Activated CD4-positive, CD25-positive, alpha-beta regulatory T cell (primary cell): ENCODE measurements at regions not wholly inside any gene's neighbourhood (a gene's known extent, or its start where the extent isn't known, plus 50 kb on each side); places are given as distances from the start of the nearest gene placed in this dataset.

Experiments
- DNase-seq, 4 experiments: peaks; one replicate each; lab custom pipeline; 2025; lab: John Stamatoyannopoulos, UW

DNA sequence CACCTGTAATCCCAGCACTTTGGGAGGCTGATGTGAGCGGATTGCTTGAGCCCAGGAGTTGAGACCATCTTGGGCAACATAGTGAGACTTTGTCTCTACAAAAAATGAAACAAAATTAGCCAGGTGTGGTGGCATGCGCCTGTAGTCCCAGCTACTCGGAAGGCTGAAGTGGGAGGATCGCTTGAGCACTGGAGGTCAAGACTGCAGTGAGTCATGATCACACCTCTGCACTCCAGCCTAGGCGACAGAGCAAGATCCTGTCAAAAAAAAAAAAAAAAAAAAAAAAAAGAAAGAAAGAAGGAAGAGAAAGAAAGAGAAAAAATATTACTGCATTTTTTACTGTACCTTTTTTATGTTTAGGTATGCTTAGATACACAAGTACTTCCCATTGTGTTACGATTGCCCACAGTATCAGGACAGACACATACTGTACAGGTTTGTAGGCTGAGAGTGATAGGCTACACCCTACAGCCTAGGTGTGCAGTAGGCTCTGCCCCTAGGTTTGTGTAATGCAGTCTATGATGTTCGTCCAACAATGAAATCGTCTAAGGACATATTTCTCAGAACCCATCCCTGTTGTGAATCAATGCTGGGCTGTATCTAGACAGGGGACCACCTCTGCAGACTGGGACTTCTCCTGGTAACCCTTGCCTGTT, 160.4 kb upstream of the PWP1 start:
- DNase-seq, result no peak

DNA sequence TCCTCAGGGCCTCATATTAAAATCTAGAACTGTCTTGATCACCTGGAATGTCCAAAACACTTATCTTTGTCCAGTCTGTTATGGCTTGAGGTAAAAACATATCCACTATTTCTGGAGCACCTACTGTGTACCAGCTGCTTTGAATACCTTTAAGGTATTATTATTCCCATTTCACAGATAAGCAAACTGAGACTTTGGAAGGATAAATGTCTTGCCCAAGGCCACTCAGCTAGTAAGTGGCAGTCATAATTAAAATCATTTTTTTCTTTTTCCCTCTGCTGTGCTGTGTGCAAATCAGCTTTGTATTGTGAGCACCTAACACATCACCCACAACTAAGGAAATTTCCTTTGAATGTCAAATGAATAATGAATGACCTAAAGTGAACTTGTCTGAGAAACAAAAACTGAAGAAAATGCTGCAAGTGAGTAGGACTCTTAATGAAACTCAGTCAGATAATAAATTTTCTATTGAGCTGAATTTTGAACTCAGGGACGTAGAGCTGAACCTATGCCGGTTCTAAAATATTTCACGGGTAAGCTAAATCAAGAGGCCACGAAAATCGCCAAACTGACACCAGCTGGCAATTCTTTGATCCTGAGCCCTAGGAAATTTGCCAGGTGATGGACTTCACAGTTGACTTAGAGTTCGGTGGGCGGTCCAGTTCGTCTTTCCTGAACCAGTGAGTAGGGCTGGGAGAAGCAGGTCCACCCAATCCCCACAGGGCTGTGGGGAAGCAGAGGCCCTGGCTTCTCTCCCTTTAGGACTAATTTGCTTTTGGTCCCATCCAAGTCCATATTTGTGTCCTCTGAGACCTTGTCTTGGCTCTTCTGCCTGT, 159.7 kb upstream of the PWP1 start:
- no peak for DNase-seq

DNA sequence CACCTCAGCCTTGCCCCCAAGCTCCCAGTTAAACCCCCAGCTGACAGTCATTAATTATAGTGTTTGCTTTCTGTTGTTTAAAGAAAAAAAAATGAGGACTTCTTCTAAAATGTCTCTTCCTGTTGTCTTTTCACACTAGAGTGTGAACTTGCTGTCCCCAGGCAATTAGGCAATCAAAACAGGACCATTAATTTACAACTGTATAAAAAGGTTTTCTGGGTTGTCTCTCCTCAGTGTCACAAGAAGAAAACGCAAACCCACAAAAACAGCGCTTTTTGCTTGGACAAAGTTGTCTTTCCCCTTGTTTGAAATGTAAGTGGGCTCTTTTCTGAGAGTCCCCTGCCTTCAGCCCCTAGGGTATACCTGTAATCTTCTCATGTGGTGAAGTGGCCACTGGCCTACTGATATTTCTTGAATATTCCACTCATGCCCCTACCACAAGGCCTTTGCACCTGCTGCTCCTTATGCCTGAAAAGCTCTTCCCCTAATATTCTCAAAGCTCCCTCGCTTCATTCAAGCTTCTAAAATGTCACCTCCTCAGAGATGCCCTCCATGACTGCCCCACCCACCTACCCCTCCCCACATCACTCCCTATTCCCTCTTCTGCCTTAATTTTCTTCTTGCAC, 158.9 kb upstream of the PWP1 start:
- no peak for DNase-seq

DNA sequence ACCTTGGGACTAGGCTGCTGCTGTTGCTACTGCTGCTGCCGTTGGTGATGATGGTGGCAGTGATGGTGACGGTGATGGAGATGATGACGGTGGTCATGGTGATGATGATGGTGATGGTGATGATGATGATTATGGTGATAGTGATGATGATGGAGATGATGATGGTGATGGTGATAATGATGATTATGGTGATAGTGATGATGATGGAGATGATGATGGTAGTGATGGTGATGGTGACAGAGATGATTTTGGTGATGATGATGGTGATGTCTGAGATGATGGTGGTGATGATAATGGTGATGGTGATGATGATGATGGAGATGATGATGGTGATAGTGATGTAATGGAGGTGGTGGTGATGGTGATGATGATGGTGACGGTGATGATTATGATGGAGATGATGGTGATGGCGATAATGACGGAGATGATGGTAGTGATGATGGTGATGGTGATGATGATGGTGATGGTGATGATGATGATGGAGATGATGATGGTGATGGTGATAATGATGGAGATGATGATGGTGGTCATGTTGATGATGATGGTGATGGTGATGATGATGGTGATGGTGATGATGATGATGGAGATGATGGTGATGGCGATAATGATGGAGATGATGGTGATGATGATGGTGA, 156.8 kb upstream of the PWP1 start:
- DNase-seq, result no peak

DNA sequence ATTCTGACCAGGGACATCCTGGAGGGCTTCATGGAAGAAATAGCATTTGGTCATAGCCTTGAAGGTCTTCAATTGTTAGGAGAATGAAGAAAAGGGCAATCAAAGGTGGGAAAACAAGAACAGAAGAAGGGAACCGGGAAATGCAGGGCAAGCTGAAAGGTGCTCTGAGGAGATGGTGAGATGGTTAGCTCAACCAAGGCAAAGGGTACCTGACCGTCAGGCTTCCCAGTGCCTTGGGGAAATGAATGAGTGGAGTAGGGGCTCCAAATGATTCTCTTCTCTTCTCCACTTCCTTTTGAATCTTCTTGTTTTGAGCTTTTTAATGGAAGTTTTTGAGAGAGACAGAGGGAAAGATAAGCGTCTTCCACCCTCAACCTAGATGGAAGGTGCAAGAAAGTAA, 155.6 kb upstream of the PWP1 start:
- no peak for DNase-seq

DNA sequence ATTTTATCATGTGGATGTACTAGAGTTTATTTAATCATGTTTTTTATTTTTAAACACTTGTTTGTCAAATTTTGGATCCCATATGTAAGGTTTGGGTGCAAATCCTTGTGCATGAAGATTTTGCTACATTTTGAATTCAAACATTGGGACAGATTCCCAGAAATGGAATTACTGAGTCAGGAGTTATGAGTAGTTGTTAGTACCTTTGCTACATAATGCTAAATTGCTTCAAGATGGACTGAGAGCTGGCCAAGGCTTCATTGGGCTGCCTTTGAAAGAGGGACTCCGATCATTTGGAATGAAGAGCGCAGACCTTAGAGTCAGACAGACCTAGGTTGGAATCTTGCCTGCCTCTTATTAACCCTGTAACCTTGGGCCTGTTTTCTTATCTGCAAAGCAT, 154.9 kb upstream of the PWP1 start:
- DNase-seq, result no peak

DNA sequence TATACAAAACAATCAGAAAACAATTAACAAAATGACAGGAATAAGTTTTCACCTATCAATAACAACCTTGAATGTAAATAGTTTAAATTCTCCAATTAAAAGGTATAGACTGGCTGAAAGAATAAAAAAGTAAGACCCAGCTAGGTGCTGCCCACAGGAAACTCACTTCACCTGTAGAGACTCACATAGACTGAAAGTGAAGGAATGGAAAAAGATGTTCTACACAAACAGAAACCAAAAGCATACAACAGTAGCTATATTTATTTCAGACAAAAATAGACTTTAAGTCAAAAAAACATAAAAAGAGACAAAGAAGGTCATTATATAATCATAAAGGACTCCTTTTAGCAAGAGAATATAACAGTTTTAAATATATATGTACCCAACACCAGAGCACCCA, 152.4 kb upstream of the PWP1 start:
- DNase-seq, result no peak

DNA sequence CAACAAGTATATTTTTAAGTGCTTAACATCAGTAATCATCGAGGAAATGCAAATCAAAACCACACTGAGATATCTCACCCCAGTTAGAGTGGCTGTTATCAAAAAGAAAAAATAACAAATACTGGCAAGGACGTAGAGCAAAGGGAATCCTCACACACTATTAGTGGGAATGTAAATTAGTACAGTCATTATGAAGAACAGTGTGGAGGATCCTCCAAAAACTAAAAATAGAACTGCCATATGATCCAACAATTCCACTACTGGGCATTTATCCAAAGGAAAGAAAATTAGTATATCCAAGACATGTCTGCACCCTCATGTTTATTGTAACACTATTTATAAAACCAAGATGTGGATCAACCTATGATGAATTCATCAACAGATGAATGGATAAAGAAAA, 149.0 kb upstream of the PWP1 start:
- no peak for DNase-seq

DNA sequence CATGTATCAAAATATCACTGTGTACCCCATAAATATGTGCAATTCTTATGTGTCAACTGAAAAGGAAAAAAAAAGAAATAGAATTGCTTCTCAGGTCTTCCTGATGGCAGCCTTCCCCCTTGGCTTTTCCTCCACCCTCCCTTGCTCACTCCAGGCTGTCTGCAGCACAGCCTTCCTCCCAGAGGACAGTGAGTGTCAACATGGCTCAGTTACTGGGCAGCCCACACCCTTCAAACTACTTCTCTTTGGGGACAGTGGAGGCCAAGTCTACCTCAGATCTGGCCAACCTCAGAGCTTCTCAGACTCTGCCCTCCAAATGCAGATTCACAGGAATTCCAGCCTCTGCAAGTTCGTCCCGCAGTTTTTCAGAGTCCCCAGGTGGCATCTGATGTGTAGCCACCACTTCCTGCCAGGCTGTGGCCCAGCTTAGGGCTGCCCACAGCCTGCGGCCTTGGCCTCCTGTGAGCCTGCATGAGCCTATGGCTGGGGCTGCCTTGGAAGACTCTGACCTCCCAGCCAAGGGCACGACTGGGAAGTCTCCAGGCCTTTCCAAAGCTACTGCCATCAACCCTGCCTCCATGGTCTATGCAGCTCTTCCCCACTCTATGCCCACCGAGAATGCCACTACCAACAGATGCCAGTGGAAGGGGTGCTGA, 148.0 kb upstream of the PWP1 start:
- no peak for DNase-seq

DNA sequence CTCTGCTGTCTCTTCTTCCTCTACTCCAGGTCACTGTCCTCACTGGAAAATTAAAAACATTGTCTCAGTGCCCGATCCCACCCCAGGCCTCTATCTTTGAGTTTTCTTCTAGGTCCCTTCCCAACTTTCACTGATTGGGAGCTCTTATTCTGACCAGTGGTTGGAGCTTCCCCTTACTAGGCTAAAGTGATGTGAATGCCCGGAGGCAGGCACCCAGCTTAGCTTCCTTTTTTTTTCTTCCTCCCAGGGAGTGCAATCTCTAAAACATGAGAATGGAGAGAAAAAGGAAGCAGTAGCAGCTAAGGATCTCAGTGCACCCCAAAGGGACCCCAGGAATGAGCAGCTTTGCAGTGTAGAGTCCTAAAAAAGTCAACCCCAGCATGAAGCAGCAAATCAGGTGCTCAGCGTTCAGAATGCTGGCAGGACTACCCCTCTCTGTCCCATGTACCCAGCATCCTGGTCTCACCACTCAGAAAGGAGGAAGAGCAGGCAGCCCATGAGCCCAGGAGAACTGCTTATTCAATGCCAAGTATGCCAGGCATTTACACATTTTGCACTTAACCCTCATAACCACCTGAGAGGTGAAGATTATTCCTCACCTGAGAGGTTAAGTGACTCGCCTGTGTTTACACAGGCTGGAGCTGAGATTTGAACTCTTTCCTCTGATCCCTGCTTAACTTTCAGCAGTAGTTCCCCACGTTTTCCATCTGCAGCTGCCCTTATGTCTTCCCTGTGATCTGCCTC, 146.2 kb upstream of the PWP1 start:
- DNase-seq, result no peak

DNA sequence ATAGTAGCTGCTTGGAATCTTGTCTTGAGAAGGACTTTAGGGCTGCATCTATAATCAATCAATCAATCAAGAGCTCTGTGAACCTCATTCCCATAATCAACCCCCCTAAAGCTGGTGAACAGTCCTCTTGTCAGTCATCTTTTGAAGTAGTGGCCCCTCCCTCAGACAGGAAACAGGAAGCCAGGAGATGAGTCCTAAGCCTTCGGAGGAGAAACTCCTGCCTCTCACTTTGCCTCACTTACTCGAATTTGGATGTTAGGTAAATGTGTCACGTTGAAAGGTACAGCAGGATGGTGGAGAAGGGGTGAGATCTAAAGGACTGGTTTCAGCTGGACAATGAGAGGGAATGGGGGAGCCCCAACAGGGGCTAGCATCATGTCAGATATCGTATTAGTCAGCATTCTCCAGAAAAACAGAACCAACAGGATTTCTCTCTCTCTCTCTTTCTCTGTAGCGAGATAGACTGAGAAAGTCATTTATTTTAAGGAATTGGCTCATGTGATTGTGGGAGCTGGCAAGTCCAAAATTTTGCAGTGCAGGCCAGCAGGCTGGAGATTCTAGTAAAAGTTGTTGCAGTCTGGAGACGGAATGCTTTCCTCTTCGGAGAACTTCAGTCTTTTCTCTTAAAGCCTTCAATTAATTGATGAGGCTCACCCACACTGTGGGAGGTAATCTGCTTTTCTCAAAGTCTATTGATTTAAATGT, 144.4 kb upstream of the PWP1 start:
- DNase-seq, result no peak

DNA sequence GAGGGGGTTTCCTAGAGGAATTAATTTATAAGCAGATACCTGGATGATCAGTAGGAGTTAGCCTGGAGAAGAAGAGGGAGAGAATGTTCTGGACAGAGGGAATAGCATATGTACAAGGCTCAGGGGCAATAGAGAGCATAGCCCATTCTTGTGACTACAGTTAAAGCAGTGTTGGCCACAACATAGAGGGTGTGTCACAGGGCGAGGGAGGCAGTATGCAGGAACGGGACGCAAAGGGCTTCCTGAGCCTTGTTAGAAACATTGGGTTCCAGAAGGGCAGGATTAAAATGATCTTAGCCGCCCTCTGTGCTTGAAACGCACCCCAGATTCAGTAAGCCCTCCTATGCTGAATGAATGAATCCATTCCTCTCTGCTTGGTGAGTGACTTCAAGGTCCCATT, 142.2 kb upstream of the PWP1 start:
- DNase-seq, result no peak

DNA sequence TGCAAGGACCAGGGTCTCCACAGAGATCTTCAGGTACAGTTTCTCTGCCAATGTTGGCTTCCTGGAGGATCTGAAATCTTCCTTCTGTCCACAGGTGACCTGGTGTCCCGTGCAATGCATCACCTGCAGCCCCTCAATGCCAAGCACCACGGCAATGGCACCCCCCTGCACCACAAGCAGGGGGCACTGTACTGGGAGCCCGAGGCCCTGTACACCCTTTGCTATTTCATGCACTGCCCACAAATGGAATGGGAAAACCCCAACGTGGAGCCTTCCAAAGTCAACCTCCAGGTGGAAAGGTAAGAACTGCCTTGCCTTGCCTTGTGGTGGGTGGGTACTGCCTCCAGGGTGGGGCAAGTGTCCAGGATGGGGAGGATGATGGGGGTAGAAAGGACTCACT, 141.8 kb upstream of the PWP1 start:
- no peak for DNase-seq

DNA sequence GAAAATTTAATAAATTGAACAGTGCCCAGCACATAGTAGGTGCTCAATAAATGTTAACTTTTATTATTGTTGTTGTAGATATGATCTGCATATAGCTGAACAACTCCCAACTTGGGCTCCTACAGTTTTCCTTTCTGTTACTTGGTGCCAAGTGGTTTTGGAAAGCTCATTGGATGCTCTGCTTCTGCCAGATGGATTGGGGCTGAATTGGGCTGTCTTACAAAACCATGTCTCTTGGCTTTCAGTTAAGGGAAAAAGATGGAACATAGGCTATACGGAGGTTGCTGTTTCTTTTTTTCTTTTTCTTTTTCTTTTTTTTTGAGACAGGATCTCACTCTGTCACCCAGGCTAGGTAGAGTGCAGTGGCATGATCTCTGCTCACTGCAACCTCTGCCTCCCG, 140.7 kb upstream of the PWP1 start:
- DNase-seq, result no peak

DNA sequence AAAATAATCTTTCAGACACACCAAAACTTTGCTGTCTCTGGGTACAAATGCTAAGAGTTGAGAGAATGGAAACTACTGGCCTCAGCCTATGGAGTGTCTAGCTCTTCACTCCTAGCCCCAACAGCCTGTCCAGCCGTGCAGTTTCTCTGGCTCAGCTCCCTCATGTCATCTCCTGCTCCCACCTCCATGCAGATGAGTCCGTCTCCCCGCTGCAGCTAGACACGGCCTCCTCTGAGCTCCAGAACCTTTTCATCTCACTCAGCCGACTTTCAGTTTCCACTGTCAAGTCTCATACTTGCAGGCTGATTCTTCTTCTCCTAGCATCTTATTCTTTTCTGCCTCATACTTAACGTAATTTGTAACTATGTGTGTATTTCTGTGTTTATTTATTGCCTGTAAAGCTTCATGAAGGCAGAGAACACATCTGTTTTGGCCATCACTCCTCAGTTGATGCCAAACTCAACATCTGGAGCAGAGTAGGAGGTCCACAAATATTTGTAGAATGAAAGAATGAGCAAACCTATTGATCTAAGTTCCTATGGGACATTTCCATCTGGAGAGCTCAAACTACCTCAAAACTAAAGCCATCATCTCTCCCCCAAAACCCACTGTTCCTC, 139.8 kb upstream of the PWP1 start:
- DNase-seq, result no peak

DNA sequence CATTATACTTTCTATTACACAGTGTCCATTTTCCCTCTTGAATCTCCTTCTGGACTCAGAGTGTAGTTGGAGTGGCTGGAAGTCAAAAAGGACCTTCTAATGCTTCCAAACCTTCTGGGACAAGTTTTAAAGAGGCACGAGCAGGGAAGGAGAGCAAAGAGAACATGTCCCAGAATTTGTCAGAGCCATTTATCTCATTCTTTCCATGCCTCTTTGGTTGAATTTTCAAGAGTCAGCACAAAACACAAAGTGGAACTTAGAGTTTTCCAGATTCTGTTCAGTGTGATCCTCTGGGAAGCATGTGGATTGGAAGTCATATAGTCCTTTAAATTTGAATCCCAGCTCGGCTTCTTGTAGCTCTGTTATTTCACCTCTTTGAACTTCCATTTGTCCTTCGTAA, 138.2 kb upstream of the PWP1 start:
- no peak for DNase-seq

DNA sequence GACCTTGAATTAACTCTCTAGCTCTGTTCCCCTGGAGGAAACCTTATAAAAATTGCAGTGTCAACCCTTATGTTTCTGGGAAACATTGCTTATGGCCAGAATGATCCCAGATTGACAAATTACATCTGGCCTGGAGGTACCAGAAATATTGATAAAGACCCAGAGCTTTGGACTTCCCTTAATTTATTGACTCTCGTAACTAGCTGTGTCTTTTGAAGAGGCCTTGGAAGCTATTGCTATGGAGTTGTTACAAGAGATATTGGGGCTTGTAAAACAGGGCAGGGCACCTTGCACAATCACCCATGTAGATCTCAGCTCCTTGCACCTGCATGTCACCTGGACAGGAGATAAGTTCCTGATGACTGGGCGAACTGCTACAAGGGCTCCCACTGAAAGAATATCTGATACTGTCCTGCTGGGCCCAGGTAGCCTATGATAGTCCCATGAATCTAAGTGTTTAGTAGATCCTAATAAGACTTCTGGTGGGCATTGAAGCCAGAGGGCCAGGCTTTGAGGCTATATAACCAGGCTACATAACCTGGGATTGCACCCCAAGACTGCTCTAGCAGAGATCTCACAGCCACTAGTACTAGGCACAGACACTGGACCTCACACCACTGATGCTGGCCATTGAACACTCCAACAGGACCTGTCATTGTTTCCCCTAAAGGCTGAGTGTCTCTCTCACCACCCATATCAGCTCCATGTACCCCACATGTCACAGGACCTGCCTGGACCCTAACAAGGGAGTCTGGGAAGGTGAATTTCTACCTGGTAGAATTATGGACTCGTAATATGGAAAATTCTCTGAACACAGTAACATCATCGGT, 135.7 kb upstream of the PWP1 start:
- no peak for DNase-seq

DNA sequence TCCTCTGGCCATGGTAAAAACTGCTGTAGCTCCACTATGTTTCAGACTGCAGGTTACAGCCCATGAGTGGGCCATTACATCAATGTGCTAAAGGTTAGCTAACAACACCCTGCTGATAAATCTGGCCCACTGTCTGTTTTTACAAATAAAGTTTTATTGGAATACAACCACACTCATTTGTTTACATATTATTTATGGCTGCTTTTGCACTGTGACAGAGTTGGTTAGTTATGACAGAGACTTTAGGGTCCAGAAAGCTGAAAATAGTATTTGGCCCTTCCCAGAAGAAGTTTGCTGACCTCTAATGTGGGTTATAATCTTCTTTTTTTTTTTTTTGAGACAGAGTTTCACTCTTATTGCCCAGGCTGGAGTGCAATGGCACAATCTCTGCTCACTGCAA, 134.2 kb upstream of the PWP1 start:
- DNase-seq, result no peak

DNA sequence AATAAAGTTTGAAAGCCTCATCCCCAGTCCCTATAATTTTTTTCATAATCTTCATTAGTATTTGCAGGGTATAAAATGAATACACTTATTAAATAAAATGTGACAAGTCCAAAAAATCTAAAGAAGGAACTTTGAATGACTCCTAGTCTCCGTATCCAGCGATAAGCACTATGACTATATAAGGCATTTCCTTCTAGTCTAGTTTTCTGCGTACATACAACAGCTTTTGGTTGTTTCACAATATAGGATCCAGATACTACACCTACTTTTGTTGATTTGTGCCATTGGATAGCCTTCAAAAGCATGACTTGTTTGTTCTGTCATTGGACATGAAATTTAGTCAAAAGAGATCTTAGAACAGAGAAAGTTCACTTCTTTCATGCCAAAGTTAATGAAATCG, 133.3 kb upstream of the PWP1 start:
- no peak for DNase-seq
